GM23248 (cell line): ENCODE measurements at regions not wholly inside any gene's neighbourhood (a gene's known extent, or its start where the extent isn't known, plus 50 kb on each side); places are given as distances from the start of the nearest gene placed in this dataset.

ENCODE experiments used
- DNase-seq: peaks from one replicate; pipeline ENCODE4 v3.0.0-alpha.2; 2015
- H2AFZ ChIP-seq: fragments of 200-600 bp; sonication (generic); 2 replicates; pipeline ENCODE4 v1.6.1; 2016; ENCODE audit warnings: antibody characterized with exemption
- H3F3A ChIP-seq: fragments of 200-600 bp; sonication (generic); 2 replicates; pipeline ENCODE4 v1.6.1; 2016; ENCODE audit warnings: mild to moderate bottlenecking, antibody characterized with exemption, mixed run types; ENCODE audit not compliant: insufficient read depth
- H3K27ac ChIP-seq: fragments of 200-600 bp; sonication (generic); 2 replicates; pipeline ENCODE4 v1.5.1; 2016; ENCODE audit warnings: mild to moderate bottlenecking
- H3K27me3 ChIP-seq: fragments of 200-600 bp; sonication (generic); replicated peaks from 2 replicates; pipeline ENCODE4 v1.6.1; 2016; ENCODE audit warnings: mild to moderate bottlenecking; ENCODE audit not compliant: insufficient read depth
- H3K36me3 ChIP-seq: fragments of 200-600 bp; sonication (generic); 2 replicates; pipeline ENCODE4 v1.6.1; 2016; ENCODE audit warnings: low read depth, mild to moderate bottlenecking
- H3K4me1 ChIP-seq: fragments of 200-600 bp; sonication (generic); 2 replicates; pipeline ENCODE4 v1.6.1; 2016; ENCODE audit warnings: mild to moderate bottlenecking; ENCODE audit not compliant: insufficient read depth
- H3K4me2 ChIP-seq: fragments of 200-600 bp; sonication (generic); one replicate; pipeline ENCODE4 v1.6.1; 2016; ENCODE audit warnings: mild to moderate bottlenecking; ENCODE audit not compliant: unreplicated experiment
- H3K4me3 ChIP-seq: fragments of 200-600 bp; sonication (generic); 2 replicates; pipeline ENCODE4 v1.5.1; 2016; ENCODE audit warnings: mild to moderate bottlenecking
- H3K79me2 ChIP-seq: fragments of 200-600 bp; sonication (generic); 2 replicates; pipeline ENCODE4 v1.6.1; 2016; ENCODE audit warnings: mild to moderate bottlenecking; ENCODE audit not compliant: insufficient read depth
- H3K9ac ChIP-seq: fragments of 200-600 bp; sonication (generic); 2 replicates; pipeline ENCODE4 v1.6.1; 2016; ENCODE audit warnings: mild to moderate bottlenecking
- H3K9me2 ChIP-seq: fragments of 200-600 bp; sonication (generic); 2 replicates; pipeline ENCODE4 v1.6.1; 2016; ENCODE audit warnings: mixed run types, mild to moderate bottlenecking, moderate library complexity; ENCODE audit not compliant: insufficient read depth
- H3K9me3 ChIP-seq: fragments of 200-600 bp; sonication (generic); one replicate; pipeline ENCODE4 v1.6.1; 2017; ENCODE audit warnings: low read depth
- H4K20me1 ChIP-seq: fragments of 200-600 bp; sonication (generic); 2 replicates; pipeline ENCODE4 v1.6.0; 2016; ENCODE audit not compliant: insufficient read depth
- EZH2 ChIP-seq: fragments of 200-600 bp; sonication (generic); IDR thresholded peaks from 2 replicates; pipeline ENCODE4 v1.6.1; 2018; ENCODE audit warnings: antibody characterized with exemption, mild to moderate bottlenecking; ENCODE audit not compliant: insufficient read depth, poor library complexity, severe bottlenecking
- EZH2phosphoT487 ChIP-seq: fragments of 200-600 bp; sonication (generic); IDR thresholded peaks from 2 replicates; pipeline ENCODE4 v1.6.1; 2018; ENCODE audit warnings: antibody characterized with exemption, moderate library complexity, mild to moderate bottlenecking, low read depth; ENCODE audit not compliant: insufficient read depth
- WGBS, 2 experiments: methylation state at CpG; one replicate each; pipeline ENCODE4 v1.1.6; 2015 to 2017; ENCODE audit warnings: low lambda C conversion rate in 2 of 2, low coverage in 1 of 2; ENCODE audit errors: missing lambda C conversion rate in 2 of 2; 5-methylcytosine and 5-hydroxymethylcytosine counted together
- in situ Hi-C: fragments of 300-500 bp; cut with MboI; formaldehyde crosslinking; loops from 2 replicates; pipeline ENCODE4 v1.15.0; 2020

DNA sequence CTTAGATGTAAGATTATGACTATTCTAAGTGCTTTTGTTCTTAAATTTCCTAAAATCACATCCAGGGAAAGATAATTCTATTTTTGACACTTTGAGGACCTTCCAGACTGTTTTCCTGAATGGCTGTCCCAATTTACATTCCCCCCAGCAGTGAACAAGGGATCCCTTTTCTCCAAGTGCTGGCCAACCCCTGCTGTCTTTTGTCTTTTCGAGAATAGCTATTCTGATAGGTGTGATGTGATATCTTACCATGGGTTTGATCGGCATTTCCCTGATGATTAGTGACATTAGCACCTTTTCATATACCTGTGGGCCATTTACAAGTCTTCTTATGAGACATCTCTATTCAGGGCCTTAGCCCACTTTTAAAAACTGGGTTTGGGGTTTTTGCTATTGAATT lies 526.7 kb upstream of the FZD8 start:
- no peak overlapping the region for H3K27ac ChIP-seq
- H3K36me3 ChIP-seq, result no peaks in the 10 kb centered on the region
- H3F3A ChIP-seq, result peaks cover 23% of the 10 kb centered on the region
- no peak overlapping the region for H2AFZ ChIP-seq
- H3K9me3 ChIP-seq, result no peaks in the 10 kb centered on the region
- DNase-seq, result no peak
- no peak overlapping the region for H3K9ac ChIP-seq
- in situ Hi-C loops, result no loop called here
- no peaks in the 10 kb centered on the region for H3K9me2 ChIP-seq
- H3K4me3 ChIP-seq, result no peak overlapping the region
- H3K27me3 ChIP-seq, result no peaks in the 10 kb centered on the region
- no peaks in the 10 kb centered on the region for H3K79me2 ChIP-seq
- peaks cover 31% of the 10 kb centered on the region for H3K4me1 ChIP-seq
- TF ChIP-seq EZH2 (no peak), EZH2phosphoT487 (no peak)
- H3K4me2 ChIP-seq, result no peak overlapping the region
- H4K20me1 ChIP-seq, result no peaks in the 10 kb centered on the region
- 78 to 80% methylated on average over 2 of the region's 2 CpGs for WGBS, 2 experiments

DNA sequence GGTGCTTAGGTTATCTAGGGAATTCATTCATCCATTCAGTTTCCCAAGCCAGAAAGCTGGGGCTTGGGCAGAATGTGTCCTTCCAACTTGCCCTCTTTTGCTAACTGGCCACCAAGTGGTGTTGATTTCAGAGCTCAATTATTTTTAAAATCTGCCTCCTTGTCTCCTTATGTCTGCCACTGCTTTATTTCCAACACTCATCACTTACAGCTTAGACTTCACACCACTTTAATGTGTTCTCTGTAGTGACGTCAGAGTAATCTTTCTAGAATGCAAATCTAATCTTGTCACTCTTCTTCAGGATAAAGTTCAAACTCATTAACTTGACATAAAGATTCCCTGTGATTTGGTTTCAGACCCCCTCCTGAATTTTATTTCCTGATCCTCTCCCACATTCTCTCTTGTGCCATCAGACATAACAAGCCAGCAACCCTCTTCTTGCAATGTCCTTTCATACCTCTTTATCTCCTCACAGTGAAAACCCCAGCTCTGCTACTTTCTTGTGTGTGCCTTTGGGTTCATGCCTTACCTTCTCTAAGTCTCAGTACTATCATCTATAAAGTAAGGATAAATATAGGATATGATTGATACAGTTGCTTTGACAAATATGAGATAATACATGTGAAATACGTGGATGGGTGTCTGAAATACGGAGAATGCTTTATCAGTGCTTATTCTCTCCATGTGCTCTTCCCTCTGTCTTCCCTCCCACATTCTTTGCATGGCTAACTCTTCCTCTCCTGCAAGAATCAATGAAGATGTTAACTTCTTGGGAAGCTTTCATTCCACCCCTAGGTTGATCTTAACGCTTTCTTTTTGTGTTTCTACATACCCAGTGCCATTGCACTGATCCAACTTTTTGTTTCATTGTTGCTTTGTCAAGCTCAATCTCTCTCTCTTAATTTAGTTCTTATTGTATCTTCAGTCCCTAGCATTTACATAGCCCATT lies 522.7 kb upstream of the FZD8 start:
- H3K4me2 ChIP-seq, result no peak overlapping the region
- H3K27ac ChIP-seq, result no peak overlapping the region
- 54 to 76% methylated on average over 4 of the region's 4 CpGs for WGBS, 2 experiments
- H4K20me1 ChIP-seq, result no peaks in the 10 kb centered on the region
- H3K4me3 ChIP-seq, result no peak overlapping the region
- no peaks in the 10 kb centered on the region for H3K9me2 ChIP-seq
- H3K27me3 ChIP-seq, result no peaks in the 10 kb centered on the region
- no peaks in the 10 kb centered on the region for H3K79me2 ChIP-seq
- TF ChIP-seq EZH2phosphoT487 (no peak), EZH2 (no peak)
- H3K9me3 ChIP-seq, result no peaks in the 10 kb centered on the region
- H3F3A ChIP-seq, result no peaks in the 10 kb centered on the region
- H3K4me1 ChIP-seq, result no peaks in the 10 kb centered on the region
- H2AFZ ChIP-seq, result no peak overlapping the region
- no peak for DNase-seq
- H3K36me3 ChIP-seq, result no peaks in the 10 kb centered on the region
- in situ Hi-C loops, result no loop called here
- H3K9ac ChIP-seq, result no peak overlapping the region

DNA sequence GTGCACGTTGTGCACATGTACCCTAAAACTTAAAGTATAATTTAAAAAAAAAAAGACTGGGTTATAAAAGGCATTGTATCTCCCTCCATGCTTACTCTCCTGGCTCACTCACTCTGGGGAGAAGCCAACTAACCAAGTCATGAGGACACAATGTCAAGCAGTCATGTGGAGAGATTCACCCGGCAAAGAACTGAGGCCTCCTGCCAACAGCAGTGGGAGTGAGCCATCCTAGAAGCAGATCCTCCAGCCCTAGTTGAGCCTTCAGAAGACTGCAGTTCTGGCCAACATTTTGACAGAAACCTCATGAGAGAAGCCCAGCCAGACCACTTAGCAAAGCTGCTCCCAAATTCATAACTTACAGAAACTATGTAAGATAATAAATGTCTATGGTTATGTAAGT lies 521.7 kb upstream of the FZD8 start:
- Histone ChIP-seq H3K4me3 (no peak overlapping the region), H3K9me2 (no peaks in the 10 kb centered on the region), H3K4me1 (no peaks in the 10 kb centered on the region), H3K79me2 (no peaks in the 10 kb centered on the region), H4K20me1 (no peaks in the 10 kb centered on the region), H3F3A (no peaks in the 10 kb centered on the region), H3K4me2 (no peak overlapping the region), H3K27me3 (no peaks in the 10 kb centered on the region), H3K9me3 (no peaks in the 10 kb centered on the region), H2AFZ (no peak overlapping the region), H3K27ac (no peak overlapping the region), H3K36me3 (no peaks in the 10 kb centered on the region), H3K9ac (no peak overlapping the region)
- in situ Hi-C loops, result no loop called here
- DNase-seq, result peak; percentile 20
- TF ChIP-seq EZH2, result no peak
- 22 to 33% methylated on average over 2 of the region's 2 CpGs for WGBS, 2 experiments

DNA sequence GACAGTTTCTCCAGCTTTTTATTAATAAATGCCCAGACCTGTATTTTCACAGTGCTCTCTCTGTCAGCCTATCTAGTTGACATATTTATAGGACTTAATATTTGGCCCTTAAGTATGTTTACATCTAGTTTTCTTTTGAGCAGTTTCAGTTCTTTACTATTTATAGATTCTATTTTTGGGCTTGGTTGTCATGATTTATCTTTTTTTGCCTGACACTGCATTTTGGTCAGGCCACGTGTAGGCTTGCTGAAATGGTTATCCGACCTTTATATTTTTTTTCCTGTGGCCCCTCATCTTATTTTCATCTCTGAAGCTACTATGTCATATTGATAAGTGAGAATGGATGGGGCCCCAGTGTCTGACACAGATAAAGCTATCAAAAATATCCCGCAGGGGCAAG lies 515.4 kb upstream of the FZD8 start:
- no peak overlapping the region for H3K4me2 ChIP-seq
- 72 to 78% methylated on average over 3 of the region's 3 CpGs for WGBS, 2 experiments

DNA sequence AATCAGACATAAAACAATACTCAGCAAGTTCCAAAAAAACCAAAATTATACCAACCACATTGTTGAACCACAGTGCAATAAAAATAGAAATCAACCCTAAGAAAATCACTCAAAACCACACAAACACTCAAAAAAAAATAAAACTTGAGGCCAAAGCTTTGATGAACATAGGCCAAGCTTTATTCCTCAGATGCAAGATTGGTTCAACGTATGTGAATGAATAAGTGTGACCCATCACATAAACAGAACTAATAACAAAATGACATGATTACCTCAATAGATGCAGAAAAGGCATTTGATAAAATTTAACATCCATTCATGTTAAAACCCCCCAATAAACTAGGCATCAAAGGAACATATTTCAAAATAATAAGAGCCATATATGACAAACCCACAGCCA lies 506.1 kb upstream of the FZD8 start:
- Histone ChIP-seq H3K4me1 (no peaks in the 10 kb centered on the region), H3K9me2 (no peaks in the 10 kb centered on the region), H3K9ac (no peak overlapping the region), H3K79me2 (no peaks in the 10 kb centered on the region), H3K9me3 (peaks cover 4% of the 10 kb centered on the region), H3K36me3 (no peaks in the 10 kb centered on the region), H3K4me2 (no peak overlapping the region), H4K20me1 (no peaks in the 10 kb centered on the region), H3K27me3 (no peaks in the 10 kb centered on the region), H3F3A (no peaks in the 10 kb centered on the region), H3K4me3 (no peak overlapping the region), H3K27ac (no peak overlapping the region), H2AFZ (no peak overlapping the region)
- in situ Hi-C loops, result no loop called here
- no peak for TF ChIP-seq EZH2
- TF ChIP-seq EZH2phosphoT487, result no peak
- 4 to 23% methylated on average over 1 of the region's 1 CpG for WGBS, 2 experiments
- DNase-seq, result peak; percentile 10

More for the DNA sequence above, 515.4 kb upstream of the FZD8 start:
- in situ Hi-C loops, result no loop called here
- H3K36me3 ChIP-seq, result no peaks in the 10 kb centered on the region
- H3F3A ChIP-seq, result no peaks in the 10 kb centered on the region
- H2AFZ ChIP-seq, result no peak overlapping the region
- H3K27ac ChIP-seq, result no peak overlapping the region
- no peaks in the 10 kb centered on the region for H3K9me2 ChIP-seq
- H3K27me3 ChIP-seq, result no peaks in the 10 kb centered on the region
- H3K4me1 ChIP-seq, result no peaks in the 10 kb centered on the region
- H3K4me3 ChIP-seq, result no peak overlapping the region
- H3K79me2 ChIP-seq, result no peaks in the 10 kb centered on the region
- no peak for DNase-seq
- no peaks in the 10 kb centered on the region for H3K9me3 ChIP-seq
- TF ChIP-seq EZH2, result no peak
- H3K9ac ChIP-seq, result no peak overlapping the region
- no peaks in the 10 kb centered on the region for H4K20me1 ChIP-seq
